MM.1S (cell line): ENCODE measurements at regions not wholly inside any gene's neighbourhood (a gene's known extent, or its start where the extent isn't known, plus 50 kb on each side); places are given as distances from the start of the nearest gene placed in this dataset.
A peak's percentile ranks its signal among the peaks of the same experiment; 100 is the strongest.
"Not testable (repeated sequence)": the region's sequence is repeated elsewhere in the genome, so short reads cannot be mapped to it uniquely, and the experiment has no call there.

Experiments used
- DNase-seq: peaks from one replicate; pipeline ENCODE4 v3.0.0-alpha.2; 2015
- H2AFZ ChIP-seq: fragments of 300-600 bp; sonication (generic); 2 replicates; pipeline ENCODE4 v1.6.0; 2016; ENCODE audit warnings: antibody characterized with exemption, low read length
- H3F3A ChIP-seq: fragments of 300-600 bp; sonication (generic); 2 replicates; pipeline ENCODE4 v1.6.1; 2016; ENCODE audit warnings: mild to moderate bottlenecking, antibody characterized with exemption, low read length, moderate library complexity, mixed read lengths; ENCODE audit not compliant: insufficient read depth
- H3K27ac ChIP-seq: fragments of 300-600 bp; sonication (generic); 2 replicates; pipeline ENCODE4 v1.5.1; 2016; ENCODE audit warnings: mild to moderate bottlenecking, low read length
- H3K27me3 ChIP-seq: fragments of 300-600 bp; sonication (generic); replicated peaks from 2 replicates; pipeline ENCODE4 v1.6.0; 2016; ENCODE audit warnings: low read length; ENCODE audit not compliant: insufficient read depth
- H3K36me3 ChIP-seq: fragments of 300-600 bp; sonication (generic); replicated peaks from 2 replicates; pipeline ENCODE4 v1.6.1; 2016; ENCODE audit warnings: mild to moderate bottlenecking, low read length, mixed read lengths; ENCODE audit not compliant: insufficient read depth
- H3K4me1 ChIP-seq: fragments of 300-600 bp; sonication (generic); 2 replicates; pipeline ENCODE4 v1.6.1; 2016; ENCODE audit warnings: low read length, mixed read lengths
- H3K4me2 ChIP-seq: fragments of 300-600 bp; sonication (generic); 2 replicates; pipeline ENCODE4 v1.6.0; 2016; ENCODE audit warnings: low read depth, low read length
- H3K4me3 ChIP-seq: fragments of 300-600 bp; sonication (generic); 2 replicates; pipeline ENCODE4 v1.5.1; 2016; ENCODE audit warnings: low read length, mixed read lengths
- H3K79me2 ChIP-seq: fragments of 300-600 bp; sonication (generic); 2 replicates; pipeline ENCODE4 v1.6.1; 2016; ENCODE audit warnings: mixed run types, low read length, mixed read lengths
- H3K9ac ChIP-seq: fragments of 300-600 bp; sonication (generic); 2 replicates; pipeline ENCODE4 v1.6.1; 2016; ENCODE audit warnings: low read length, mixed read lengths
- H3K9me2 ChIP-seq: fragments of 300-600 bp; sonication (generic); replicated peaks from 2 replicates; pipeline ENCODE4 v1.6.1; 2016; ENCODE audit warnings: mild to moderate bottlenecking, low read length, mixed read lengths; ENCODE audit not compliant: insufficient read depth
- H3K9me3 ChIP-seq: fragments of 300-600 bp; sonication (generic); replicated peaks from 2 replicates; pipeline ENCODE4 v1.6.1; 2016; ENCODE audit warnings: mild to moderate bottlenecking, low read length, mixed read lengths; ENCODE audit not compliant: insufficient read depth
- H4K20me1 ChIP-seq: fragments of 300-600 bp; sonication (generic); 2 replicates; pipeline ENCODE4 v1.6.1; 2016; ENCODE audit warnings: mild to moderate bottlenecking, low read length, moderate library complexity, mixed read lengths; ENCODE audit not compliant: insufficient read depth
- CTCF ChIP-seq: fragments of 300-600 bp; sonication (generic); IDR thresholded peaks from 2 replicates; pipeline ENCODE4 v1.5.1; 2016; ENCODE audit warnings: antibody characterized with exemption, low read length, mixed read lengths
- EZH2 ChIP-seq: fragments of 300-600 bp; sonication (generic); optimal IDR thresholded peaks from 2 replicates; pipeline ENCODE3; 2017; ENCODE audit warnings: low read depth, mild to moderate bottlenecking, antibody characterized with exemption, low read length, mixed read lengths
- EZH2phosphoT487 ChIP-seq: fragments of 300-600 bp; sonication (generic); IDR thresholded peaks from 2 replicates; pipeline ENCODE4 v1.6.1; 2018; ENCODE audit warnings: antibody characterized with exemption, low read length

- no peak overlapping the region for H3K9ac ChIP-seq
- no peaks in the 10 kb centered on the region for H3K36me3 ChIP-seq
- TF ChIP-seq EZH2phosphoT487 (no peak), EZH2 (no peak), CTCF (no peak)
- no peaks in the 10 kb centered on the region for H3K27me3 ChIP-seq
- no peak for DNase-seq
- H3K79me2 ChIP-seq: no peaks in the 10 kb centered on the region
- no peak overlapping the region for H3K27ac ChIP-seq
- H3F3A ChIP-seq: no peaks in the 10 kb centered on the region
- H4K20me1 ChIP-seq: no peaks in the 10 kb centered on the region
- no peaks in the 10 kb centered on the region for H3K9me2 ChIP-seq
- H3K4me1 ChIP-seq: no peaks in the 10 kb centered on the region
- H3K4me2 ChIP-seq: no peak overlapping the region
- no peak overlapping the region for H3K4me3 ChIP-seq
- no peaks in the 10 kb centered on the region for H3K9me3 ChIP-seq
- no peak overlapping the region for H2AFZ ChIP-seq
These were observed 258.2 kb upstream of the IRS2 start for GRCh38 chr13:110044551-110045111.

- Histone ChIP-seq H3K4me1 (peaks cover 17% of the 10 kb centered on the region), H3K36me3 (no peaks in the 10 kb centered on the region), H3K4me3 (no peak overlapping the region), H4K20me1 (no peaks in the 10 kb centered on the region), H3K27me3 (no peaks in the 10 kb centered on the region), H3K9me2 (no peaks in the 10 kb centered on the region), H3K9me3 (no peaks in the 10 kb centered on the region), H3K9ac (no peak overlapping the region), H3K79me2 (no peaks in the 10 kb centered on the region), H3K27ac (no peak overlapping the region), H3K4me2 (no peak overlapping the region), H3F3A (peaks cover 10% of the 10 kb centered on the region), H2AFZ (no peak overlapping the region)
- no peak for DNase-seq
- TF ChIP-seq CTCF (no peak), EZH2phosphoT487 (no peak), EZH2 (no peak)
These were observed 256.0 kb upstream of the IRS2 start for GRCh38 chr13:110042253-110042950.

GRCh38 chr13:110041638-110042037, 255.3 kb upstream of the IRS2 start:
- not testable (repeated sequence) for H4K20me1 ChIP-seq, H3K4me3 ChIP-seq, H3K79me2 ChIP-seq, H2AFZ ChIP-seq, H3K4me2 ChIP-seq, H3K27me3 ChIP-seq, DNase-seq, H3K27ac ChIP-seq, H3K9me3 ChIP-seq, H3F3A ChIP-seq, H3K36me3 ChIP-seq, H3K9ac ChIP-seq, H3K9me2 ChIP-seq
- H3K4me1 ChIP-seq: peaks cover 23% of the 10 kb centered on the region

GRCh38 chr13:110037925-110038573, 251.7 kb upstream of the IRS2 start:
- Histone ChIP-seq H3K27me3 (no peaks in the 10 kb centered on the region), H3K4me1 (peaks cover 23% of the 10 kb centered on the region), H3K79me2 (no peaks in the 10 kb centered on the region), H2AFZ (peak overlapping the region; percentile 37; the same call in 1 of the 2 replicates), H3K4me2 (peak overlapping the region; percentile 31), H3F3A (peaks cover 10% of the 10 kb centered on the region), H3K9me3 (no peaks in the 10 kb centered on the region), H4K20me1 (no peaks in the 10 kb centered on the region), H3K4me3 (no peak overlapping the region), H3K27ac (peak overlapping the region; percentile 77), H3K36me3 (no peaks in the 10 kb centered on the region), H3K9ac (peak overlapping the region; percentile 6; the same call in 1 of the 2 replicates), H3K9me2 (no peaks in the 10 kb centered on the region)
- TF ChIP-seq EZH2 (no peak), CTCF (no peak), EZH2phosphoT487 (no peak)
- peak; percentile 91 for DNase-seq
